Endodermal cell (in vitro differentiated cells): ENCODE measurements at regions not wholly inside any gene's neighbourhood (a gene's known extent, or its start where the extent isn't known, plus 50 kb on each side); places are given as distances from the start of the nearest gene placed in this dataset.

Experiments used
- DNase-seq: peaks from one replicate; pipeline ENCODE4 v3.0.0-alpha.2; 2017
- H3K27ac ChIP-seq: 2 replicates; pipeline ENCODE4 v1.5.1; 2013; ENCODE audit warnings: mild to moderate bottlenecking, low read depth, low read length, moderate library complexity
- H3K27me3 ChIP-seq: 2 replicates; pipeline ENCODE4 v1.6.1; 2013; ENCODE audit warnings: mild to moderate bottlenecking, low read length, moderate library complexity; ENCODE audit not compliant: insufficient read depth, control insufficient read depth, poor library complexity, severe bottlenecking
- H3K36me3 ChIP-seq: 2 replicates; pipeline ENCODE4 v1.7.0; 2013; ENCODE audit warnings: mild to moderate bottlenecking, low read length, moderate library complexity; ENCODE audit not compliant: control insufficient read depth, insufficient read depth
- H3K4me1 ChIP-seq: one replicate; pipeline ENCODE4 v1.7.0; 2013; ENCODE audit warnings: low read length; ENCODE audit not compliant: control insufficient read depth, insufficient read depth
- H3K4me3 ChIP-seq: 2 replicates; pipeline ENCODE4 v1.5.1; 2013; ENCODE audit warnings: mild to moderate bottlenecking, low read length, moderate library complexity
- H3K9ac ChIP-seq: 2 replicates; pipeline ENCODE4 v1.6.1; 2013; ENCODE audit warnings: mild to moderate bottlenecking, low read length, moderate library complexity; ENCODE audit not compliant: poor library complexity, severe bottlenecking; ENCODE audit errors: extremely low read depth
- H3K9me3 ChIP-seq: 2 replicates; pipeline ENCODE4 v1.6.1; 2013; ENCODE audit warnings: mild to moderate bottlenecking, low read length, moderate library complexity; ENCODE audit not compliant: control insufficient read depth
- H3K27ac Mint-ChIP-seq: 2 replicates; pipeline ENCODE4 v1.8.0; 2020; ENCODE audit warnings: mixed read lengths
- H3K27me3 Mint-ChIP-seq: 2 replicates; pipeline ENCODE4 v1.8.0; 2021; ENCODE audit warnings: mild to moderate bottlenecking, mixed read lengths; ENCODE audit not compliant: insufficient read depth
- H3K36me3 Mint-ChIP-seq: 2 replicates; pipeline ENCODE4 v1.8.0; 2020; ENCODE audit warnings: low read depth, mixed read lengths
- H3K4me1 Mint-ChIP-seq: 2 replicates; pipeline ENCODE4 v1.8.0; 2020; ENCODE audit warnings: mixed read lengths
- H3K4me3 Mint-ChIP-seq: 2 replicates; pipeline ENCODE4 v1.8.0; 2020; ENCODE audit warnings: mild to moderate bottlenecking, moderate library complexity, mixed read lengths
- H3K9me3 Mint-ChIP-seq: 2 replicates; pipeline ENCODE4 v1.8.0; 2020; ENCODE audit warnings: mild to moderate bottlenecking, mixed read lengths
- WGBS, 2 experiments: methylation state at CpG; one replicate each; pipeline versions ENCODE4 v1.1.5 to v1.1.7; 2013; ENCODE audit warnings: missing lambda C conversion rate in 2 of 2, mixed read lengths in 1 of 2; ENCODE audit not compliant: insufficient coverage in 1 of 2, insufficient read length in 1 of 2; 5-methylcytosine and 5-hydroxymethylcytosine counted together
- TF ChIP-seq, protein P1 (sequence below): fragments of 200-600 bp; sonication (generic); conservative IDR thresholded peaks from 2 replicates; pipeline ENCODE4 v1.5.0; 2021; ENCODE audit warnings: antibody characterized with exemption, mild to moderate bottlenecking

DNA sequence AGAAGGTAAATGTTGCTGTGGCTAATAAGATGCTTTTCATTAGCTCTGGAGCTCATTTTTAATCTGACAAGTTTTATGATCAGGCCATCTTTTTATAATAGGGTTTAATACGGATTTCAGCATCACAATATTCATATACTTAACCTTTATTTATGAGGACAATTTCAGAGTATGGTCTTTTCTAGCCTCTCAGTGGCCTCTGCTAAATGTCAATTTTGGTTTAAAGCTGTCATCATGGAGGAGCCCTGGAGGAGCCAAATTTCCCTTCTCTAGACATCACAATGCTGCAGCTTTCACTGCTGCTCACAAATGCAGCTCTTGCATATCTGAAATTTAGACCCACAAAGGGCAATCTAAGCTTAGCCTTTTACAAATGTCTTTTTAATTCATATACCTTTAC lies 510.4 kb downstream of the PCDH7 start:
- H3K9ac ChIP-seq = no peak overlapping the region
- Mint-ChIP-seq H3K27ac (no peak overlapping the region), H3K27me3 (no peaks in the 10 kb centered on the region), H3K4me3 (no peak overlapping the region), H3K4me1 (no peaks in the 10 kb centered on the region), H3K9me3 (no peaks in the 10 kb centered on the region), H3K36me3 (no peaks in the 10 kb centered on the region)
- no peaks in the 10 kb centered on the region for H3K36me3 ChIP-seq
- no peaks in the 10 kb centered on the region for H3K4me1 ChIP-seq
- TF ChIP-seq, protein P1, sequence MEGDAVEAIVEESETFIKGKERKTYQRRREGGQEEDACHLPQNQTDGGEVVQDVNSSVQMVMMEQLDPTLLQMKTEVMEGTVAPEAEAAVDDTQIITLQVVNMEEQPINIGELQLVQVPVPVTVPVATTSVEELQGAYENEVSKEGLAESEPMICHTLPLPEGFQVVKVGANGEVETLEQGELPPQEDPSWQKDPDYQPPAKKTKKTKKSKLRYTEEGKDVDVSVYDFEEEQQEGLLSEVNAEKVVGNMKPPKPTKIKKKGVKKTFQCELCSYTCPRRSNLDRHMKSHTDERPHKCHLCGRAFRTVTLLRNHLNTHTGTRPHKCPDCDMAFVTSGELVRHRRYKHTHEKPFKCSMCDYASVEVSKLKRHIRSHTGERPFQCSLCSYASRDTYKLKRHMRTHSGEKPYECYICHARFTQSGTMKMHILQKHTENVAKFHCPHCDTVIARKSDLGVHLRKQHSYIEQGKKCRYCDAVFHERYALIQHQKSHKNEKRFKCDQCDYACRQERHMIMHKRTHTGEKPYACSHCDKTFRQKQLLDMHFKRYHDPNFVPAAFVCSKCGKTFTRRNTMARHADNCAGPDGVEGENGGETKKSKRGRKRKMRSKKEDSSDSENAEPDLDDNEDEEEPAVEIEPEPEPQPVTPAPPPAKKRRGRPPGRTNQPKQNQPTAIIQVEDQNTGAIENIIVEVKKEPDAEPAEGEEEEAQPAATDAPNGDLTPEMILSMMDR = no peak
- 86% methylated on average over 1 of the region's 1 CpG; no CpG with 5 or more reads in 1 of the 2 experiments for WGBS, 2 experiments
- H3K9me3 ChIP-seq = no peaks in the 10 kb centered on the region
- H3K27ac ChIP-seq = no peak overlapping the region
- H3K27me3 ChIP-seq = no peaks in the 10 kb centered on the region
- no peak overlapping the region for H3K4me3 ChIP-seq
- no peak for DNase-seq

DNA sequence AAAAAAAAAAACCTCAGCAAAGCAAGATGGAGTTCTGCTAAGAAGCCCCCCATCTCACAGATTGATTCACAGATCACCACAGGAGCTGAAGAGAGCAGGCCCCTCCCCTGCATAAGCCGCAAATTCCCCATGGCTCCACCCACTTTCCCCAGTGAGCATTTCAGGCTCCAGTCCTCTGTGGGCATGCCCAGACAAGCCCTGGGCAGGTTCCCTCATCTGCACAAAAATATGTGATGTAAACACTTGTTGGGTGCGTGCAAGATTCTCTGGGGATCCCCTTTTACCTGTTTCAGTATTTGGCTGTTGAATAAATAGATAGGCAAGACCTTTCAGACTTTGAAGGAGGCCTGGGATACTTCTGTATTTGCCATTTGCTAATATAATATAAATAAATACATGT lies 514.3 kb downstream of the PCDH7 start:
- no peaks in the 10 kb centered on the region for H3K27me3 Mint-ChIP-seq
- Histone ChIP-seq H3K4me1 (no peaks in the 10 kb centered on the region), H3K4me3 (no peak overlapping the region), H3K9me3 (peaks cover 12% of the 10 kb centered on the region), H3K9ac (no peak overlapping the region), H3K27ac (no peak overlapping the region), H3K27me3 (no peaks in the 10 kb centered on the region), H3K36me3 (no peaks in the 10 kb centered on the region)
- DNase-seq = peak; percentile 46
- WGBS, 2 experiments = 94 to 100% methylated on average over 1 to 2 of the region's 2 CpGs
- TF ChIP-seq, protein P1 = no peak
- H3K4me1 Mint-ChIP-seq = no peaks in the 10 kb centered on the region
- H3K4me3 Mint-ChIP-seq = no peak overlapping the region
- no peak overlapping the region for H3K27ac Mint-ChIP-seq
- H3K9me3 Mint-ChIP-seq = peaks cover 8% of the 10 kb centered on the region
- H3K36me3 Mint-ChIP-seq = no peaks in the 10 kb centered on the region

DNA sequence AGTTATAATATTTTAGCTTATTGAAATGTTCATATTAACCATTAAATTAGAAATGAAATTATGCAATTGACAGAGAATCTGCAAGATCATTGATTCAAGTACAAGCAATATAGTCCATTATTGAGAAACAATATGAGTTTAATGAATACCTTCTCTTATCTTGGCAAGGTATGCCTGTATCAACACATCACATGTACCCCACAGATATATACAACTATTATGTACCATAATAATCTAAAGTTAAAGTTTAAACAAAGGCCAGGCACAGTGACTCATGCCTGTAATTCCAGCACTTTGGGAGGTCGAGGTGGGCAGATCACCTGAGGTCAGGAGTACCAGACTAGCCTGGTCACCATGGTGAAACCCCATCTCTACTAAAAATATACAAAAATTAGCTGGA lies 514.7 kb downstream of the PCDH7 start:
- H3K27ac ChIP-seq = no peak overlapping the region
- H3K4me1 ChIP-seq = no peaks in the 10 kb centered on the region
- Mint-ChIP-seq H3K36me3 (no peaks in the 10 kb centered on the region), H3K4me3 (no peak overlapping the region), H3K4me1 (no peaks in the 10 kb centered on the region), H3K27ac (no peak overlapping the region), H3K9me3 (peaks cover 8% of the 10 kb centered on the region), H3K27me3 (no peaks in the 10 kb centered on the region)
- no peak overlapping the region for H3K9ac ChIP-seq
- DNase-seq = no peak
- 83 to 92% methylated on average over 1 of the region's 1 CpG for WGBS, 2 experiments
- TF ChIP-seq, protein P1 = no peak
- H3K4me3 ChIP-seq = no peak overlapping the region
- H3K36me3 ChIP-seq = no peaks in the 10 kb centered on the region
- no peaks in the 10 kb centered on the region for H3K27me3 ChIP-seq
- H3K9me3 ChIP-seq = peaks cover 12% of the 10 kb centered on the region
